Astrocyte (in vitro differentiated cells and primary cell): ENCODE measurements at regions not wholly inside any gene's neighbourhood (a gene's known extent, or its start where the extent isn't known, plus 50 kb on each side); places are given as distances from the start of the nearest gene placed in this dataset.
"Not testable (repeated sequence)": the region's sequence is repeated elsewhere in the genome, so short reads cannot be mapped to it uniquely, and the experiment has no call there.

ENCODE experiments used
- DNase-seq: peaks from one replicate; pipeline ENCODE4 v3.0.0-alpha.2; 2010; ENCODE audit warnings: low read depth
- FAIRE-seq: peaks from 2 replicates; lab custom pipeline; 2011; peaks lifted over from hg19 to GRCh38; lab: Jason Lieb, UNC
- H2AFZ ChIP-seq: 2 replicates; pipeline ENCODE4 v1.6.0; 2012; ENCODE audit warnings: low read depth, low read length, inconsistent platforms
- H3K27ac ChIP-seq: 2 replicates; pipeline ENCODE4 v1.5.1; 2011; ENCODE audit warnings: low read depth, low read length, inconsistent platforms
- H3K27me3 ChIP-seq: 2 replicates; pipeline ENCODE4 v1.6.0; 2011; ENCODE audit warnings: low read length, inconsistent platforms; ENCODE audit not compliant: insufficient read depth
- H3K36me3 ChIP-seq: 2 replicates; pipeline ENCODE4 v1.5.1; 2011; ENCODE audit warnings: low read length, inconsistent platforms; ENCODE audit not compliant: insufficient read depth
- H3K4me1 ChIP-seq: 2 replicates; pipeline ENCODE4 v1.5.1; 2011; ENCODE audit warnings: low read length, inconsistent platforms; ENCODE audit not compliant: insufficient read depth
- H3K4me2 ChIP-seq: 2 replicates; pipeline ENCODE4 v1.6.0; 2012; ENCODE audit warnings: low read length, inconsistent platforms
- H3K4me3 ChIP-seq: 2 replicates; pipeline ENCODE4 v1.5.1; 2011; ENCODE audit warnings: low read depth, mild to moderate bottlenecking, low read length, inconsistent platforms; ENCODE audit not compliant: insufficient read depth
- H3K79me2 ChIP-seq: 2 replicates; pipeline ENCODE4 v1.6.0; 2012; ENCODE audit warnings: mild to moderate bottlenecking, low read length, inconsistent platforms; ENCODE audit not compliant: insufficient read depth
- H3K9ac ChIP-seq: 2 replicates; pipeline ENCODE4 v1.6.0; 2012; ENCODE audit warnings: mild to moderate bottlenecking, low read length, inconsistent platforms
- H3K9me3 ChIP-seq: 2 replicates; pipeline ENCODE4 v1.5.1; 2012; ENCODE audit warnings: low read depth, mild to moderate bottlenecking, low read length, inconsistent platforms; ENCODE audit not compliant: insufficient read depth
- H4K20me1 ChIP-seq: 2 replicates; pipeline ENCODE4 v1.6.0; 2012; ENCODE audit warnings: low read length, inconsistent platforms; ENCODE audit not compliant: insufficient read depth
- H3K27ac Mint-ChIP-seq: one replicate; pipeline ENCODE4 v1.8.0; 2021; ENCODE audit warnings: mild to moderate bottlenecking, mixed read lengths; ENCODE audit not compliant: unreplicated experiment
- H3K27me3 Mint-ChIP-seq: one replicate; pipeline ENCODE4 v1.8.0; 2021; ENCODE audit warnings: low read depth, mixed read lengths; ENCODE audit not compliant: unreplicated experiment
- H3K36me3 Mint-ChIP-seq: one replicate; pipeline ENCODE4 v1.8.0; 2021; ENCODE audit warnings: low read depth, mixed read lengths; ENCODE audit not compliant: unreplicated experiment
- H3K4me1 Mint-ChIP-seq: one replicate; pipeline ENCODE4 v1.8.0; 2021; ENCODE audit warnings: low read depth, mixed read lengths; ENCODE audit not compliant: unreplicated experiment
- H3K4me3 Mint-ChIP-seq: one replicate; pipeline ENCODE4 v1.8.0; 2021; ENCODE audit warnings: mild to moderate bottlenecking, moderate library complexity, mixed read lengths; ENCODE audit not compliant: unreplicated experiment
- H3K9me3 Mint-ChIP-seq: one replicate; pipeline ENCODE4 v1.8.0; 2021; ENCODE audit warnings: mild to moderate bottlenecking, mixed read lengths; ENCODE audit not compliant: unreplicated experiment
- EZH2 ChIP-seq: IDR thresholded peaks from 2 replicates; pipeline ENCODE4 v1.6.1; 2012; ENCODE audit warnings: mild to moderate bottlenecking, low read length, inconsistent platforms; ENCODE audit not compliant: insufficient read depth
- TF ChIP-seq, protein P1 (sequence below): IDR thresholded peaks from 2 replicates; pipeline ENCODE4 v1.5.1; 2011; ENCODE audit warnings: low read depth, mild to moderate bottlenecking, inconsistent platforms, low read length, moderate library complexity; ENCODE audit not compliant: insufficient read depth

DNA sequence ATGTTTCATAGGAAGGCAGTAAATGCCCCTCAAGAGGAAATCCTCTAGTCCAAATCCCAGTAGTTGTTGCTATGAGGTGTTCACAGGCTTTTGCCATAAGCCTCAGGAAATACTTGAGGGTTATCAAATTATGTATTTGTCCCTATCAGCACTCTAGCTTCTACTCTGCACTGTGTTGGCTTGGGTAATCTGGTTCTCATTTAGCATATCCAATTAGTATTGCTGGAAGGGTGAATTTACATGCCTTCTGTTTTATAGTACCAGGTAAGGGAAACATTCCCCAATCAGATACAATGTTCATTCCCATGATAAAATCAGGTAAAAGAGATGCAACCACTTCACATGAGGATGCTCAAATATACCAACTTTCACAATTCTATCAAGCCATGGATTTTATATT, 211.2 kb downstream of the S1PR1 start:
- Histone ChIP-seq H3K4me2 (no peak overlapping the region), H3K9ac (no peak overlapping the region), H3K27ac (no peak overlapping the region), H3K4me3 (no peak overlapping the region), H3K27me3 (no peaks in the 10 kb centered on the region), H3K9me3 (no peaks in the 10 kb centered on the region), H2AFZ (no peak overlapping the region), H3K36me3 (no peaks in the 10 kb centered on the region), H4K20me1 (no peaks in the 10 kb centered on the region), H3K79me2 (no peaks in the 10 kb centered on the region), H3K4me1 (no peaks in the 10 kb centered on the region)
- H3K27me3 Mint-ChIP-seq = peaks cover 10% of the 10 kb centered on the region
- H3K4me1 Mint-ChIP-seq = no peaks in the 10 kb centered on the region
- H3K4me3 Mint-ChIP-seq = no peak overlapping the region
- H3K27ac Mint-ChIP-seq = no peak overlapping the region
- DNase-seq = no peak
- H3K9me3 Mint-ChIP-seq = peaks cover 9% of the 10 kb centered on the region
- no peaks in the 10 kb centered on the region for H3K36me3 Mint-ChIP-seq
- TF ChIP-seq EZH2 = no peak
- TF ChIP-seq, protein P1, sequence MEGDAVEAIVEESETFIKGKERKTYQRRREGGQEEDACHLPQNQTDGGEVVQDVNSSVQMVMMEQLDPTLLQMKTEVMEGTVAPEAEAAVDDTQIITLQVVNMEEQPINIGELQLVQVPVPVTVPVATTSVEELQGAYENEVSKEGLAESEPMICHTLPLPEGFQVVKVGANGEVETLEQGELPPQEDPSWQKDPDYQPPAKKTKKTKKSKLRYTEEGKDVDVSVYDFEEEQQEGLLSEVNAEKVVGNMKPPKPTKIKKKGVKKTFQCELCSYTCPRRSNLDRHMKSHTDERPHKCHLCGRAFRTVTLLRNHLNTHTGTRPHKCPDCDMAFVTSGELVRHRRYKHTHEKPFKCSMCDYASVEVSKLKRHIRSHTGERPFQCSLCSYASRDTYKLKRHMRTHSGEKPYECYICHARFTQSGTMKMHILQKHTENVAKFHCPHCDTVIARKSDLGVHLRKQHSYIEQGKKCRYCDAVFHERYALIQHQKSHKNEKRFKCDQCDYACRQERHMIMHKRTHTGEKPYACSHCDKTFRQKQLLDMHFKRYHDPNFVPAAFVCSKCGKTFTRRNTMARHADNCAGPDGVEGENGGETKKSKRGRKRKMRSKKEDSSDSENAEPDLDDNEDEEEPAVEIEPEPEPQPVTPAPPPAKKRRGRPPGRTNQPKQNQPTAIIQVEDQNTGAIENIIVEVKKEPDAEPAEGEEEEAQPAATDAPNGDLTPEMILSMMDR = no peak
- no peak for FAIRE-seq

DNA sequence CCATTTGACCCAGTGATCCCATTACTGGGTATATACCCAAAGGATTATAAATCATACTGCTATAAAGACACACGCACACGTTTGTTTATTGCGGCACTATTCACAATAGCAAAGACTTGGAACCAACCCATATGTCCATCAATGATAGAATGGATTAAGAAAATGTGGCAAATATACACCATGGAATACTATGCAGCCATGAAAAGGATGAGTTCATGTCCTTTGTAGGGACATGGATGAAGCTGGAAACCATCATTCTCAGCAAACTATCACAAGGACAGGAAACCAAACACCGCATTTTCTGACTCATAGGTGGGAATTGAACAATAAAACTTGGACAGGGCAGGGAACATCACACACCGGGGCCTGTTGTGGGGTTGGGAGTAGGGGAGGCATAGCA, 213.9 kb downstream of the S1PR1 start:
- not testable (repeated sequence) for H3K27me3 Mint-ChIP-seq, H3K36me3 Mint-ChIP-seq, H4K20me1 ChIP-seq, H3K4me1 ChIP-seq, FAIRE-seq, H3K4me1 Mint-ChIP-seq, H3K4me3 ChIP-seq, H2AFZ ChIP-seq, H3K4me3 Mint-ChIP-seq, H3K79me2 ChIP-seq, H3K36me3 ChIP-seq, H3K27me3 ChIP-seq, H3K4me2 ChIP-seq, H3K27ac Mint-ChIP-seq, H3K9me3 ChIP-seq, H3K27ac ChIP-seq, H3K9ac ChIP-seq, DNase-seq
- peaks cover 10% of the 10 kb centered on the region for H3K9me3 Mint-ChIP-seq

DNA sequence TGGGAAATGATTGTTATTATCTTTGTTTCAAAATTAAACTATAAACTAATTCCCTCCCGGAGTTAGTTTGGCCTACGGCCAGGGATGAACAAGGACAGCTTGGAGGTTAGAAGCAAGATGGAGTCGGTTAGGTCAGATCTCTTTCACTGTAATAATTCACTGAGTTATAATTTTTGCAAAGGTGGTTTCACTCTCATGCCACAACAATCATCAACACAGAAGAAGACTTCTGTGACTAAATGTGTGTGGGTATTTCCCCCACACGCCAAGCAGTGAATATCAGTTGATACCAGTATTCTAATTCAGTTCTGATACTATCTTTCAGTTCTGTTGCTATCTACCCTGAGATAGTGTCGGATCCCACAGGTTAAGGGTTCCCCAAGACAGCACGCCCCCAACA, 215.1 kb downstream of the S1PR1 start:
- H3K4me2 ChIP-seq = no peak overlapping the region
- TF ChIP-seq, protein P1 = no peak
- no peak for TF ChIP-seq EZH2
- no peaks in the 10 kb centered on the region for H3K27me3 ChIP-seq
- no peak overlapping the region for H3K27ac ChIP-seq
- DNase-seq = no peak
- H4K20me1 ChIP-seq = no peaks in the 10 kb centered on the region
- H3K27ac Mint-ChIP-seq = no peak overlapping the region
- H3K27me3 Mint-ChIP-seq = peaks cover 10% of the 10 kb centered on the region
- H3K4me3 ChIP-seq = no peak overlapping the region
- no peaks in the 10 kb centered on the region for H3K36me3 Mint-ChIP-seq
- H3K36me3 ChIP-seq = no peaks in the 10 kb centered on the region
- H3K4me1 Mint-ChIP-seq = no peaks in the 10 kb centered on the region
- H3K79me2 ChIP-seq = no peaks in the 10 kb centered on the region
- H2AFZ ChIP-seq = no peak overlapping the region
- H3K4me1 ChIP-seq = no peaks in the 10 kb centered on the region
- peaks cover 10% of the 10 kb centered on the region for H3K9me3 Mint-ChIP-seq
- no peak overlapping the region for H3K4me3 Mint-ChIP-seq
- no peak for FAIRE-seq
- H3K9ac ChIP-seq = no peak overlapping the region
- H3K9me3 ChIP-seq = no peaks in the 10 kb centered on the region
